ENCODE measurements at regions not wholly inside any gene's neighbourhood (a gene's known extent, or its start where the extent isn't known, plus 50 kb on each side); places are given as distances from the start of the nearest gene placed in this dataset.

- DNase-seq (no peak), ATAC-seq (peak; percentile 93)
- intact Hi-C loops (cut with DNase I), result no loop called here
- Histone ChIP-seq H3K27me3 (no peaks in the 10 kb centered on the region), H3K36me3 (no peaks in the 10 kb centered on the region), H3K9me3 (no peaks in the 10 kb centered on the region), H3K27ac (no peak overlapping the region), H3K4me3 (no peak overlapping the region), H3K4me1 (no peaks in the 10 kb centered on the region)
- TF ChIP-seq CTCF (IDR thresholded peaks at IDR 0.05), result no peak
Observed at GRCh38 chr7:46163246-46163645, 242.2 kb upstream of the IGFBP3 start.

- H3K27ac ChIP-seq, result no peak overlapping the region
- no peaks in the 10 kb centered on the region for H3K9me3 ChIP-seq
- H3K36me3 ChIP-seq, result no peaks in the 10 kb centered on the region
- no peak overlapping the region for H3K4me3 ChIP-seq
- DNase-seq, result peak in 1 of 4 donors; percentile 25
- H3K27me3 ChIP-seq, result no peaks in the 10 kb centered on the region
- no peak for TF ChIP-seq CTCF (IDR thresholded peaks at IDR 0.05)
- ATAC-seq, result peak; percentile 55
- no peaks in the 10 kb centered on the region for H3K4me1 ChIP-seq
- intact Hi-C loops (cut with DNase I), result no loop called here
Observed at GRCh38 chr7:46162609-46163008, 241.5 kb upstream of the IGFBP3 start.

- Histone ChIP-seq H3K27ac (no peak overlapping the region), H3K4me1 (no peaks in the 10 kb centered on the region), H3K27me3 (no peaks in the 10 kb centered on the region), H3K4me3 (no peak overlapping the region), H3K9me3 (no peaks in the 10 kb centered on the region), H3K36me3 (no peaks in the 10 kb centered on the region)
- DNase-seq (no peak), ATAC-seq (no peak)
- TF ChIP-seq CTCF (IDR thresholded peaks at IDR 0.05), result no peak
- intact Hi-C loops (cut with DNase I), result no loop called here
Observed at GRCh38 chr7:46160861-46161260, 239.8 kb upstream of the IGFBP3 start.

GRCh38 chr7:46157931-46158330, 236.9 kb upstream of the IGFBP3 start:
- no peaks in the 10 kb centered on the region for H3K9me3 ChIP-seq
- no peaks in the 10 kb centered on the region for H3K4me1 ChIP-seq
- no peak for TF ChIP-seq CTCF (IDR thresholded peaks at IDR 0.05)
- no peak overlapping the region for H3K27ac ChIP-seq
- DNase-seq (no peak), ATAC-seq (no peak)
- no peaks in the 10 kb centered on the region for H3K36me3 ChIP-seq
- intact Hi-C loops (cut with DNase I), result no loop called here
- no peak overlapping the region for H3K4me3 ChIP-seq
- H3K27me3 ChIP-seq, result no peaks in the 10 kb centered on the region

GRCh38 chr7:46157404-46157803, 236.3 kb upstream of the IGFBP3 start:
- intact Hi-C loops (cut with DNase I), result no loop called here
- no peak for ATAC-seq
- H3K27me3 ChIP-seq, result no peaks in the 10 kb centered on the region

More at GRCh38 chr7:46157404-46157803, 236.3 kb upstream of the IGFBP3 start:
- DNase-seq, result no peak
- Histone ChIP-seq H3K4me1 (no peaks in the 10 kb centered on the region), H3K9me3 (no peaks in the 10 kb centered on the region), H3K4me3 (no peak overlapping the region), H3K36me3 (no peaks in the 10 kb centered on the region), H3K27ac (no peak overlapping the region)
- TF ChIP-seq CTCF (IDR thresholded peaks at IDR 0.05), result no peak

All from left lung (tissue), 4 donors.